ENCODE measurements at regions not wholly inside any gene's neighbourhood (a gene's known extent, or its start where the extent isn't known, plus 50 kb on each side); places are given as distances from the start of the nearest gene placed in this dataset.

GRCh38 chr4:181594188-181594587 is 649.0 kb upstream of the TENM3 start:
- FAIRE-seq (no peak), DNase-seq (ENCODE audit: insufficient read length, low spot score) (no peak)
- TF ChIP-seq POLR2A (IDR thresholded peaks at IDR 0.05; ENCODE audit: low read depth, low read length) = no peak

GRCh38 chr4:181595716-181596115 is 647.5 kb upstream of the TENM3 start:
- no peak for DNase-seq (ENCODE audit: insufficient read length, low spot score)
- no peak for FAIRE-seq
- TF ChIP-seq POLR2A (IDR thresholded peaks at IDR 0.05; ENCODE audit: low read depth, low read length) = no peak

- FAIRE-seq (no peak), DNase-seq (ENCODE audit: insufficient read length, low spot score) (no peak)
- no peak for TF ChIP-seq POLR2A (IDR thresholded peaks at IDR 0.05; ENCODE audit: low read depth, low read length)
Observed at GRCh38 chr4:181597766-181598165, 645.4 kb upstream of the TENM3 start.

- FAIRE-seq = no peak
- TF ChIP-seq POLR2A (IDR thresholded peaks at IDR 0.05; ENCODE audit: low read depth, low read length) = no peak
- DNase-seq (ENCODE audit: insufficient read length, low spot score) = no peak
Observed at GRCh38 chr4:181599134-181599533, 644.1 kb upstream of the TENM3 start.

- no peak for FAIRE-seq
- no peak for TF ChIP-seq POLR2A (IDR thresholded peaks at IDR 0.05; ENCODE audit: low read depth, low read length)
Observed at GRCh38 chr4:181601103-181601502, 642.1 kb upstream of the TENM3 start.

GRCh38 chr4:181604546-181604945 is 638.7 kb upstream of the TENM3 start:
- FAIRE-seq (no peak), DNase-seq (ENCODE audit: insufficient read length, low spot score) (no peak)
- no peak for TF ChIP-seq POLR2A (IDR thresholded peaks at IDR 0.05; ENCODE audit: low read depth, low read length)

More at GRCh38 chr4:181601103-181601502, 642.1 kb upstream of the TENM3 start:
- DNase-seq (ENCODE audit: insufficient read length, low spot score) = no peak

GRCh38 chr4:181606300-181606699 is 636.9 kb upstream of the TENM3 start:
- FAIRE-seq (no peak), DNase-seq (ENCODE audit: insufficient read length, low spot score) (no peak)
- no peak for TF ChIP-seq POLR2A (IDR thresholded peaks at IDR 0.05; ENCODE audit: low read depth, low read length)

GRCh38 chr4:181608181-181608580 is 635.0 kb upstream of the TENM3 start:
- DNase-seq (ENCODE audit: insufficient read length, low spot score) = no peak

GRCh38 chr4:181611033-181611711 is 632.0 kb upstream of the TENM3 start:
- FAIRE-seq (no peak), DNase-seq (ENCODE audit: insufficient read length, low spot score) (no peak)
- TF ChIP-seq POLR2A (IDR thresholded peaks at IDR 0.05; ENCODE audit: low read depth, low read length) = no peak

More at GRCh38 chr4:181608181-181608580, 635.0 kb upstream of the TENM3 start:
- FAIRE-seq = no peak
- no peak for TF ChIP-seq POLR2A (IDR thresholded peaks at IDR 0.05; ENCODE audit: low read depth, low read length)

- TF ChIP-seq POLR2A (IDR thresholded peaks at IDR 0.05; ENCODE audit: low read depth, low read length) = no peak
- FAIRE-seq (no peak), DNase-seq (ENCODE audit: insufficient read length, low spot score) (no peak)
Observed at GRCh38 chr4:181611946-181612600, 631.1 kb upstream of the TENM3 start.

- TF ChIP-seq POLR2A (IDR thresholded peaks at IDR 0.05; ENCODE audit: low read depth, low read length) = no peak
- FAIRE-seq = no peak
- DNase-seq (ENCODE audit: insufficient read length, low spot score) = no peak
Observed at GRCh38 chr4:181613200-181613599, 630.0 kb upstream of the TENM3 start.

GRCh38 chr4:181618038-181618618 is 625.1 kb upstream of the TENM3 start:
- no peak for DNase-seq (ENCODE audit: insufficient read length, low spot score)
- FAIRE-seq = no peak
- TF ChIP-seq POLR2A (IDR thresholded peaks at IDR 0.05; ENCODE audit: low read depth, low read length) = no peak

- FAIRE-seq (no peak), DNase-seq (ENCODE audit: insufficient read length, low spot score) (no peak)
- TF ChIP-seq POLR2A (IDR thresholded peaks at IDR 0.05; ENCODE audit: low read depth, low read length) = no peak
Observed at GRCh38 chr4:181618896-181619295, 624.3 kb upstream of the TENM3 start.

GRCh38 chr4:181619651-181620050 is 623.6 kb upstream of the TENM3 start:
- DNase-seq (ENCODE audit: insufficient read length, low spot score) (no peak), FAIRE-seq (no peak)
- TF ChIP-seq POLR2A (IDR thresholded peaks at IDR 0.05; ENCODE audit: low read depth, low read length) = no peak
